TTC549 (cell line): ENCODE measurements at regions not wholly inside any gene's neighbourhood (a gene's known extent, or its start where the extent isn't known, plus 50 kb on each side); places are given as distances from the start of the nearest gene placed in this dataset.

Experiments
- FAIRE-seq: peaks from 2 replicates; lab custom pipeline; 2012; peaks lifted over from hg19 to GRCh38; lab: Jason Lieb, UNC

GRCh38 chr7:73964786-73965185, 63.2 kb upstream of the ELN start:
- no peak for FAIRE-seq

- no peak for FAIRE-seq
Observed at GRCh38 chr7:73966062-73966940, 61.7 kb upstream of the ELN start.

DNA sequence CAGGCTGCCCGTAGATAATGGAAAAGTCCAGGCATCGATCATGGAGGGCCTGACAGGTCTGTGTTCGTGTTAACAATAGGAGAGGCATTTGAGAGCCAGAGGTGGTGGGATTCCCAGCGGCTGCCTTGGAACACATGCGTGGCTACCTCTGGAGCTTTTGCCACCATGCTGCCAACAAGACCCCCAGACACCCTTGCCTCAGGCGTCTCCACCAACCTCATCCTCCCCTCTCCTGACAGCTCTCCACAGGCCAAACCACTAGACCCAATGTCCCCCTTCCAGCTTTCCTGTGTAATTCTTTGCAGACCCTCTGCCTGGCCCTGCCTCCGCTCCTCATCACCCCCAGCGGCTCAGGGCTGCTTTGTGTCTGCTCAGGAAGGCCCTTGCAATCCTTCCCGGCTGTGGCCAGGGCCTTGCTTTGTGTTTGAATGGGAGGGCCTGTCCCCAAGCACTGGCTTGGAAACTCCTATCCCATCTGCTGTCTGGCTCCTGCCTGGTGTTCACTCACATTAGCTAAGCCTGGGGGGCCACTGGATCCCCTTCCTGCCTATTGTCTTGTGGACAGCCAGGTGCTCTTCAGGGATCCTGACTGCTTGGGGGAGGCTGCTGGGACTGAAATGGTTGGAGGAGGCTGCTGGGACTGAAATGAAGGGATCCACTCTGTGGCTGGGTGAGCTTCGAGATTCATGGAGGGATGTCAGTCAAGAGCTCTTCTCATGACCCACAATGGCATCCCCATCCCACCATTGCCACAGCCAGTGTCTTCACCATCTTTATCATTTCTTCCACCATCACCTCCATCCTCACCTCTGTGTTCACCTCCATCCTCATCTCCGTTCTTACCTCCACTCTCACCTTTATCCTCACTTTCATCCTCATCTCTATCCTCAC, 60.8 kb upstream of the ELN start:
- no peak for FAIRE-seq

- FAIRE-seq = no peak
Observed at GRCh38 chr7:73967832-73968290, 60.1 kb upstream of the ELN start.

DNA sequence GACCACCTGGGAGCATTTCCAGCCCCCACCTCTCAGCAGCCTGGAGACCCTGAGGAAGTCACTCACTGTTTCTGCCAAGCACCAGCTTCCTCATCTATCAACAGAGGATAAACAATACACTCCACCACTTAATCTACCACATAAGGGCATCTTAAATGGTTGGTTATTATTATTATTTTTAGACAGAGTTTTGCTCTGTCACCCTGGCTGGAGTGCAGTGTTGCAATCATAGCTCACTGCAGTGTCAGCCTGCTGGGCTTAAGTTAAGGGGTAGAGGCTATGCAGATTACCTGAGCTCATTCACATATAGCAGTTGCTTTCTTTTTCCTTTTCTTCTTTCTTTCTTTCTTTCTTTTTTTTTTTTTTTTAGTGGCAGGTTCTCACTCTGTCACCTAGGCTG, 59.5 kb upstream of the ELN start:
- FAIRE-seq = no peak

DNA sequence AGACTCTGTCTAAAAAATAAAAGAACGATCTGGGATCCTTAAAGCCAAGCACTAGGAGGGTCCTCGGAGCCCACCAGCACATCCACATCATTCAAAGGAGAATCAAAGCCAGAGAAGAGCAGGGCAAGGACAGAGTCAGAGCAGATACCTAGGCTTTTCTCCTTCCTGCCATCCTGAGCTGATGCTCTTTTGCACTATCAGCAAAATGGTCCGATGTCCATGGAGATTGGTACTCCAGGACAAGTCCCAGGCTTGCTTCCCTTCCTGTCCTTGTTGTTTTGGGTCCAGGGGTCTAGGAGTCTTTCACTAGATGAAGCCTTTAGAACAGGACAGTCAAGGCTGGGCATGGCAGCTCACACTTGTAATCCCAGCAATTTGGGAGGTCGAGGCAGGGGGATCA, 58.0 kb upstream of the ELN start:
- FAIRE-seq = no peak

DNA sequence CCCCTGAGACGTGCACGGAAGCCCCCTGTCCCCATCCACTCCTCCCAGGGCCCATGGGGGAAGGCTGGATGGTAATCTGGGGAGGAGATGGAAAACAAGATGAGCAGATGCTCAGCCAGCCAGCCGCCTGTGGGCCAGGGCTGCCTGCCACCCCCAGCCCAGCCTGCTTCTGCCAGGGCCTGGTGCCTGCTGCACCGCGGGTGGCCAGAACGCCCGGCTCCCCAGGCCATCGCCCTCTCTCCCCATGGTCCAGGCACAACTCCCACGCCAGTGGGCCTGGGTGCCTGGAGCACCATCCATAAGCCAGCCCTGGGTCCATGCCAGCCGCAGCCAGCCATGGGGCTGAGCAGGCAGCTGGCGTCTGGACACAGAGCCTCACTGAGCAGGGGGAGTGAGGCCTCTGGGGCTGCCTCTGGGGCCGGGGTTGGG, 57.2 kb upstream of the ELN start:
- FAIRE-seq = no peak

GRCh38 chr7:73971322-73971703, 56.7 kb upstream of the ELN start:
- no peak for FAIRE-seq

DNA sequence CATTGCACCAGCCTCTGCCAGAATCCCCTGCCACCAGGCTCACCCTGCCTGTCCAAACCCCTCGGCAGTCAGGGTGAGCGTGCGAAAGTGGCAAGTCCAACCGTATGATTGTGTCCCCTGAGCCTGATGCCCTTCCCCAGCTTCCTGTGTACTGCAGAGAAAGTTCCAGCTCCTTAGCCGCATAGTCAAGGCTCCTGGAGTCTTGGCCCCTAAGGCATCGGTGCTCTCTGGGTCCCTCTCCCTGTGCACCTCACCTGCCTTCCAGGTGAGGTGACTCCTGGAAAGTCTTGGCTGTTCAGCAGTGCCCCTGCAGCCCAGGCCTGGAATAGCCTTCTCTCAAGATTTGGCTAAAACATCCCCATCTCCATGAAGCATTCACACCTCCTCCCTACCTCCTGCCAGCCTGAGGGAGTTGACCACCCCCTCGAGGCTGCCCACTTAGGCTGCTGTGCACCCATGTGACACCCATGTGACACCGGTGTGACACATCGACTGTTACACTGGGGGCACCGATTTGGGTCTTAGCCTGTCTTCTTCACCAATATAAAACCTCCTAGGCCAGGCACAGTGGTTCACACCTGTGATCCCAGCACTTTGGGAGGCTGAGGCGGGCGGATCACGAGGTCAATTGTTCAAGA, 56.1 kb upstream of the ELN start:
- no peak for FAIRE-seq

DNA sequence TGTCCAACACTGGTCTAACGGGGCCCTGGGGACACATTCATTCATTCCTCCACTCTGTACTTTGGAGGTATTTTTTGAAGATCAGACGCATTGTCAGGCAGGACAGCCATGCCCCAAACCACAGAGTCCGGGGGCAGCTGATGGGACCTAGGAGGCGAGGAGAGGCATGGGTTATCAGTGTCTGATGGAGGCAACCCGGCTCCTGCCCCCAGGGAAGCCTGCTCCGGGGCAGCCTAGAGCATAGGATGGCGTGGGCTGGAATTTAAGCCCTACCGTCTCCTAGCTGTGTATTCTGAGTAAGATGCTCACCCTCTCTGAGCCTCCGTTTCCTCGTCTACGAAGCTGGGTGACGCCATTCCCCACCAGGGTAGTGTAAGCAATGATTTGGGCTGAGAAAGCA, 55.4 kb upstream of the ELN start:
- FAIRE-seq = no peak

DNA sequence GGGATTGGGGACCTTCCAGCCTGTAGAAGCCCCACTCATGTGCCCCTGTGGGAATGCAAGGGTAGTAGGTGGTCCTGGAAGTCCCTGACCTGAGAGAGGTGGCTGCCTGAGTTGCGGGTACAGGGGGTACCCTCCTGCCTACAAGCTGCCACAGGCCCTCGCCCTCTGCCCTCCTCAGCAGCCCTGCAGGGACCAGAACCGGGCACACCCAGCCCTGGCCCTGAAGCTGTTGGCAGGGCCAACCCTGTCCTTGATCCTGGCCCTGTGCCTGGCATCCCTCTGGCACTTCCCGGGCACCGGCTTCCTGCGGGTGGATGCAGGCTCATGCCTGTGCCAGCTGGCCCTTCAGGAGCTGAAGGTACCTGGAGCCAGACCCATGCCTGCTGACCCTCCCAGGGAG, 54.9 kb upstream of the ELN start:
- no peak for FAIRE-seq

DNA sequence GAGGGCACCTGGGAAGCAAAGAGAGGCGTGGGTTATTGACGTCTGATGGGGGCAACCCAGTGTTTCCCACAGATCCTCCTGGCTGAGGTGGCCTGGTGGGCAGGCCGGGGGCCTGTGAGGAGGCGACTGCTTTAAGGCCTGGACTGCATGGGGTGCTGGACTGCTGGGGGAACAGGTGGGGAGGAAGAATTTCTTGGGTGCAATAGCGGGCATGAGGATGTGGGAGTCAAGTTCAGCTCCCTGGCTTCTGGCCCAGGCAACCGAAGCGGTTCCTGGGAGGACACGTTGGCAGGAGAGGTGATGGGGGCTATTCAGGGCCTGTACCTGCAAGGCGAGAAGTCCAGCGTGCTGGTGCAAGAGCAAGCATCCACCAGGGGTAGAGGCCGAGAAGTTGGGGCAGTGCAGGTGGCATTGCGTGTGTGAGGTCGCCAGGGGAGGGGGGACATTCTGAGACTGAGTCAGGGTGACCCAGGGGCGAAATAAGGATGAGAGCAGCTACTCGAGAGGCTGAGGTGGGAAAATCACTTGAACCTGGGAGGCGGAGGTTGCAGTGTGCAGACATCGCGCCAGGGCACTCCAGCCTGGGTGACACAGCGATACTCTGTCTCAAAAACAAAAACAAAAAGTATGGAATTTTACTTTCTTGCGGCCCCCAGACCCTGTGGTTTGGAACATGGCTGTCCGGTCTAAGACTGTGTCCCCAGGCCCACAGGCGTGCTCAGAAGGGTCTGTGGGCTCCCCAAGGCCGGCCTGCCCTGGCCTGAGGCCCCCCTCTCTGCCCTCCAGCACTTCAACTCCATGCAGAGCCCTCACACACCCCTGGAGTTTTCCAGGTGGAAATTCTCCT, 53.6 kb upstream of the ELN start:
- no peak for FAIRE-seq

DNA sequence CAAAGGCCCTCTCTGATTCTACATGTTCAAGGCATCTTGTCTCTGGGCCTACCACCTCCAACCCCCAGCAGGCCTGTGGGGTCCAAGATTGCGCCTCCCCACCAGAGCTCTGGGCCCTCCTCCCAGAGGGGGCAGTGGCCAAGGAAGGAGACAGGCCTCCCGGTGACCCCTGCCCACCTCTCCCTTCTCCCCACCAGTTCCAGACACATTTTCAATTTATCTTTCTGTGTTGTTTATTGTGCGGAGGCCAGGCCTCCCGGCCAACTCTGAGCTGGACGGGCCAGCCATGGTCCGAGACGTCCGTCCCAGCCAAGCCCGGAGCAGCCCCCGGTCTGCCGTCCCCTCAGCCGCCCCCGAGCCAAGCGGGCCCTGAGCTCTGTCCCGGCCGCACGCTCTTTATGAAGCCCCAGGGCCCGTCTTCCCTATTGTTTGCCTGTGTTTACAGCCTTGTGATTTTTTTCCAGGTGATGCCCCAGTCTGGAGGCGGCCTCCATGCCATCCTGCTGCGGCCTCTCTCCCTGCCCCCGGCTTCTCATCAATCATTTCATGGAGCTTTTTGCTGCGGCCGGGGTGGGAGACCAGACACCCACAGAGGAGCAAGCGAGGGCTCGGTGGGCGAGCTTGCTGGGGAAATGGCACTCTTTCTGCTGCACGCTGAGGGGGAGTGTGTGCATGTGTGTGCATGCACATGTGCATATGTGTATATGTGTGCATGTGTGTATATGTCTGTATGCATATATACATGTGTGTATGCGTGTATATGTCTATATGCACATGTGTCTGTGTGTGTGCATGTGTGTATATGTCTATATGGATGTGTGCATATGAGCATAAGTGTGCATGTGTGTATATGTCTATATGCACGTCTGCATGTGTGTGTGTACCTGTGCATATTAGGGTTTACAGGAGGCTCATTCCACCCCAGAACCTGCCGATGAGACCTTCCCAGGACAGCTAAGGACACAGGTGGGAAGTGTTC, 52.7 kb upstream of the ELN start:
- no peak for FAIRE-seq

DNA sequence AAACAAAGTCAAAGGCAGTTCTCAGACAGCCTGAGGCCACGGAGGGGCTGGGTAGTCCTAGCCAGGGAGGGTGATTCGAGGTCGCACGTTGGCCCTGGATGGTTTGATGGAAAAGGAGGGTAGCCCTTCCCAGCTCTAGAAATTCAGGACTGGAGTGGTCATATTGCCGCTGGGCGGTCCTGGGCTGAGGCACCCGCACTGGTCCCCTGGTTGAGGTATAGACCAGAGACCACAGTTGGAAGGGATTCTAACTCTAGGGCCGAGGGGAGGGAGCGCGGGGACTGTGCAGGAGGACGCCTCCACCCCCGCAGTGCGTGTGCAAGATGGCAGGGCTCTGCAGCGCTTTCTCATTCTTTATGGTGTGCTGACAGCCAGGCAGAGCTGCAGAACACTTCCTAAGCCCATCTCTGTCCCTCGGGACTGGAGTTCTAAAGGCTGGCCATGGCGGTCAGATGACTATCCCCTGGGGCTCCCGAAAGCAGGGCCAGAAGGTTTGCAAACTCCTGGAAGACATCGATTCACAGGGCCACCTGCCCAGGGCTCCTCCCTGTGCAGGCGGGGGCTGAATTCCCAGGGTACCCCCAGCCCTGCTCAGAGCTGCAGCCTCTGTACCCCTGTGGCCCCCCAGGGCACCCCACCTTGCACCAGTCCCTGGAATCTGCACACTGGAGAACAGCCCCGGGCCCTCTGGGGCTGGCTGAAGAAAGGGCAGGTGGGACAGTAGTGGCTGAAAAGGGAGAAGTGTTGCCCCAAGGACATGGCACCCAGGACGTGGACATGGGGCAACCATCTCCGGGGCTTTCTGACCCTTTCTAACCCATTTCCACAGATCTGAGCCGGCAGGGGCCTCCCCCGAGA, 51.0 kb upstream of the ELN start:
- no peak for FAIRE-seq

- no peak for FAIRE-seq
Observed at GRCh38 chr7:73977619-73978618, 50.1 kb upstream of the ELN start.
